ENCODE measurements at regions not wholly inside any gene's neighbourhood (a gene's known extent, or its start where the extent isn't known, plus 50 kb on each side); places are given as distances from the start of the nearest gene placed in this dataset.

- DNase-seq (ENCODE audit: low read depth in 2 of 2), result no peak
Observed at GRCh38 chr4:121227341-121227792, 63.2 kb upstream of the TNIP3 start.

- no peak for DNase-seq (ENCODE audit: low read depth in 2 of 2)
Observed at GRCh38 chr4:121226362-121226761, 62.2 kb upstream of the TNIP3 start.

GRCh38 chr4:121221608-121222007 is 57.5 kb upstream of the TNIP3 start:
- DNase-seq (ENCODE audit: low read depth in 2 of 2), result no peak

- DNase-seq (ENCODE audit: low read depth in 2 of 2), result no peak
Observed at GRCh38 chr4:121221201-121221600, 57.1 kb upstream of the TNIP3 start.

GRCh38 chr4:121220698-121221097 is 56.6 kb upstream of the TNIP3 start:
- no peak for DNase-seq (ENCODE audit: low read depth in 2 of 2)

GRCh38 chr4:121219227-121219626 is 55.1 kb upstream of the TNIP3 start:
- no peak for DNase-seq (ENCODE audit: low read depth in 2 of 2)

GRCh38 chr4:121217351-121217750 is 53.2 kb upstream of the TNIP3 start:
- DNase-seq (ENCODE audit: low read depth in 2 of 2), result no peak

GRCh38 chr4:121216461-121216860 is 52.3 kb upstream of the TNIP3 start:
- DNase-seq (ENCODE audit: low read depth in 2 of 2), result no peak

GRCh38 chr4:121213940-121214339 is 49.8 kb upstream of the TNIP3 start:
- no peak for DNase-seq (ENCODE audit: low read depth in 2 of 2)

Data from activated CD8-positive, alpha-beta memory T cell treated with anti-CD3 and anti-CD28 coated beads for 4 hours (primary cell).